K562 (cell line): ENCODE measurements at regions not wholly inside any gene's neighbourhood (a gene's known extent, or its start where the extent isn't known, plus 50 kb on each side); places are given as distances from the start of the nearest gene placed in this dataset.
A peak's percentile ranks its signal among the peaks of the same experiment; 100 is the strongest.

Experiments used
- BCOR ChIP-seq: fragments of 450-650 bp; IDR thresholded peaks from 2 replicates; pipeline ENCODE4 v1.6.1; 2016
- HMG20B ChIP-seq: fragments of 250-450 bp; sonication (Bioruptor Pico); IDR thresholded peaks from 2 replicates; pipeline ENCODE4 v1.5.0; 2021; ENCODE audit warnings: mild to moderate bottlenecking
- HMGN3 ChIP-seq: IDR thresholded peaks from 2 replicates; pipeline ENCODE4 v1.6.1; 2011; ENCODE audit warnings: borderline replicate concordance, low read depth, mild to moderate bottlenecking, mixed read lengths, low read length; ENCODE audit not compliant: insufficient read length; ENCODE audit errors: extremely low read depth
- POLR2A ChIP-seq: fragments of 450-650 bp; conservative IDR thresholded peaks from 2 replicates; pipeline ENCODE4 v1.6.1; 2016
- SAP30 ChIP-seq: fragments of 200-600 bp; sonication (generic); IDR thresholded peaks from 2 replicates; pipeline ENCODE4 v1.6.1; 2012; ENCODE audit warnings: borderline replicate concordance, low read depth, mild to moderate bottlenecking, moderate library complexity, low read length, control low read depth, inconsistent platforms; ENCODE audit not compliant: insufficient read depth, poor library complexity, severe bottlenecking
- SIRT6 ChIP-seq: IDR thresholded peaks from one replicate; pipeline ENCODE4 v1.6.1; 2012; ENCODE audit warnings: low read depth, mild to moderate bottlenecking, control low read depth, inconsistent platforms, low read length, moderate library complexity
- SOX6 ChIP-seq: fragments of 450-650 bp; IDR thresholded peaks from 2 replicates; pipeline ENCODE4 v1.6.1; 2014; ENCODE audit warnings: mild to moderate bottlenecking
- SRSF1 ChIP-seq: fragments of 200-400 bp; formaldehyde crosslinking; IDR thresholded peaks from 2 replicates; pipeline ENCODE4 v1.6.1; 2017; ENCODE audit warnings: mild to moderate bottlenecking, low read depth, low read length, moderate library complexity
- TAF9B ChIP-seq: fragments of 450-650 bp; IDR thresholded peaks from 2 replicates; pipeline ENCODE4 v1.6.1; 2018; ENCODE audit warnings: mild to moderate bottlenecking; ENCODE audit not compliant: partially characterized antibody
- XRCC4 ChIP-seq: IDR thresholded peaks from one replicate; pipeline ENCODE4 v1.6.1; 2011; ENCODE audit not compliant: insufficient read depth, insufficient read length; ENCODE audit errors: extremely low read depth
- TF ChIP-seq, protein P1 (sequence below): IDR thresholded peaks from 2 replicates; pipeline ENCODE4 v1.6.1; 2011; ENCODE audit not compliant: insufficient read length; ENCODE audit errors: extremely low read depth
- TF ChIP-seq, protein P2 (sequence below): fragments of 450-650 bp; IDR thresholded peaks from 2 replicates; pipeline ENCODE4 v1.6.1; 2018; ENCODE audit not compliant: partially characterized antibody
- TF ChIP-seq, protein P3 (sequence below), 2 experiments: fragments of 450-650 bp in 1 of 2; sonication (generic) in 1 of 2; formaldehyde crosslinking in 1 of 2; IDR thresholded peaks; 2 replicates each; pipeline versions ENCODE4 v1.7.1 to v1.9.0; 2016 to 2022; ENCODE audit warnings: inconsistent platforms in 1 of 2, mild to moderate bottlenecking in 1 of 2, missing genetic modification reagents in 1 of 2
- TF ChIP-seq, protein P4 (sequence below): fragments of 250-450 bp; sonication (Bioruptor Pico); IDR thresholded peaks from 2 replicates; pipeline ENCODE4 v1.8.0; 2022; ENCODE audit warnings: moderate library complexity, mild to moderate bottlenecking, inconsistent platforms

DNA sequence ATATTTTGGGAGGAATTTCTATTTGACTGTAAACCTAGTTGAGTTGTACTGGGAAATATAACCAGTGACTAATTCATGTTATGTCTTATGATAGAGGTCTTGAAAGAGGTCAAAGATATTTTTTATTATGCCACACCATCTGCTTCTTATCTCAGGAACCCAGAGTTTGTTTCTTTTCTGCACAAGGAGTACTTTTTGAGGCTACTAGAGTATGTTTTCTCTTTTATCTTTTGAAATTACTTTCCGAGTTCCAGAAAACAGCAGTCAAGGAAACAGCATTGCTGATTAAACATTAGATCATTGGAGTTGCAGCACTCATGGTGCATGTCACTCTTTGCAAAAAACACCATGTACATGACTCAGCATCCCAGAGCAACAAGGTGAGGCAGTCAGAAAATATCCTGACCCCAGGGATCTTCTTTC is 645.8 kb upstream of the NR2F2 start (continued):
- TF ChIP-seq SIRT6 (no peak), POLR2A (no peak), XRCC4 (no peak), HMGN3 (peak; percentile 38), SRSF1 (no peak), BCOR (no peak), SOX6 (peak; percentile 85), SAP30 (no peak), HMG20B (CRISPR knock-in tag) (no peak), TAF9B (peak; percentile 50)
- TF ChIP-seq, protein P1, sequence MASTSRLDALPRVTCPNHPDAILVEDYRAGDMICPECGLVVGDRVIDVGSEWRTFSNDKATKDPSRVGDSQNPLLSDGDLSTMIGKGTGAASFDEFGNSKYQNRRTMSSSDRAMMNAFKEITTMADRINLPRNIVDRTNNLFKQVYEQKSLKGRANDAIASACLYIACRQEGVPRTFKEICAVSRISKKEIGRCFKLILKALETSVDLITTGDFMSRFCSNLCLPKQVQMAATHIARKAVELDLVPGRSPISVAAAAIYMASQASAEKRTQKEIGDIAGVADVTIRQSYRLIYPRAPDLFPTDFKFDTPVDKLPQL, result no peak
- TF ChIP-seq, protein P2, sequence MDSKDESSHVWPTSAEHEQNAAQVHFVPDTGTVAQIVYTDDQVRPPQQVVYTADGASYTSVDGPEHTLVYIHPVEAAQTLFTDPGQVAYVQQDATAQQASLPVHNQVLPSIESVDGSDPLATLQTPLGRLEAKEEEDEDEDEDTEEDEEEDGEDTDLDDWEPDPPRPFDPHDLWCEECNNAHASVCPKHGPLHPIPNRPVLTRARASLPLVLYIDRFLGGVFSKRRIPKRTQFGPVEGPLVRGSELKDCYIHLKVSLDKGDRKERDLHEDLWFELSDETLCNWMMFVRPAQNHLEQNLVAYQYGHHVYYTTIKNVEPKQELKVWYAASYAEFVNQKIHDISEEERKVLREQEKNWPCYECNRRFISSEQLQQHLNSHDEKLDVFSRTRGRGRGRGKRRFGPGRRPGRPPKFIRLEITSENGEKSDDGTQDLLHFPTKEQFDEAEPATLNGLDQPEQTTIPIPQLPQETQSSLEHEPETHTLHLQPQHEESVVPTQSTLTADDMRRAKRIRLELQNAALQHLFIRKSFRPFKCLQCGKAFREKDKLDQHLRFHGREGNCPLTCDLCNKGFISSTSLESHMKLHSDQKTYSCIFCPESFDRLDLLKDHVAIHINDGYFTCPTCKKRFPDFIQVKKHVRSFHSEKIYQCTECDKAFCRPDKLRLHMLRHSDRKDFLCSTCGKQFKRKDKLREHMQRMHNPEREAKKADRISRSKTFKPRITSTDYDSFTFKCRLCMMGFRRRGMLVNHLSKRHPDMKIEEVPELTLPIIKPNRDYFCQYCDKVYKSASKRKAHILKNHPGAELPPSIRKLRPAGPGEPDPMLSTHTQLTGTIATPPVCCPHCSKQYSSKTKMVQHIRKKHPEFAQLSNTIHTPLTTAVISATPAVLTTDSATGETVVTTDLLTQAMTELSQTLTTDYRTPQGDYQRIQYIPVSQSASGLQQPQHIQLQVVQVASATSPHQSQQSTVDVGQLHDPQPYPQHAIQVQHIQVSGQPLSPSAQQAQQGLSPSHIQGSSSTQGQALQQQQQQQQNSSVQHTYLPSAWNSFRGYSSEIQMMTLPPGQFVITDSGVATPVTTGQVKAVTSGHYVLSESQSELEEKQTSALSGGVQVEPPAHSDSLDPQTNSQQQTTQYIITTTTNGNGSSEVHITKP, result no peak
- TF ChIP-seq, protein P3, sequence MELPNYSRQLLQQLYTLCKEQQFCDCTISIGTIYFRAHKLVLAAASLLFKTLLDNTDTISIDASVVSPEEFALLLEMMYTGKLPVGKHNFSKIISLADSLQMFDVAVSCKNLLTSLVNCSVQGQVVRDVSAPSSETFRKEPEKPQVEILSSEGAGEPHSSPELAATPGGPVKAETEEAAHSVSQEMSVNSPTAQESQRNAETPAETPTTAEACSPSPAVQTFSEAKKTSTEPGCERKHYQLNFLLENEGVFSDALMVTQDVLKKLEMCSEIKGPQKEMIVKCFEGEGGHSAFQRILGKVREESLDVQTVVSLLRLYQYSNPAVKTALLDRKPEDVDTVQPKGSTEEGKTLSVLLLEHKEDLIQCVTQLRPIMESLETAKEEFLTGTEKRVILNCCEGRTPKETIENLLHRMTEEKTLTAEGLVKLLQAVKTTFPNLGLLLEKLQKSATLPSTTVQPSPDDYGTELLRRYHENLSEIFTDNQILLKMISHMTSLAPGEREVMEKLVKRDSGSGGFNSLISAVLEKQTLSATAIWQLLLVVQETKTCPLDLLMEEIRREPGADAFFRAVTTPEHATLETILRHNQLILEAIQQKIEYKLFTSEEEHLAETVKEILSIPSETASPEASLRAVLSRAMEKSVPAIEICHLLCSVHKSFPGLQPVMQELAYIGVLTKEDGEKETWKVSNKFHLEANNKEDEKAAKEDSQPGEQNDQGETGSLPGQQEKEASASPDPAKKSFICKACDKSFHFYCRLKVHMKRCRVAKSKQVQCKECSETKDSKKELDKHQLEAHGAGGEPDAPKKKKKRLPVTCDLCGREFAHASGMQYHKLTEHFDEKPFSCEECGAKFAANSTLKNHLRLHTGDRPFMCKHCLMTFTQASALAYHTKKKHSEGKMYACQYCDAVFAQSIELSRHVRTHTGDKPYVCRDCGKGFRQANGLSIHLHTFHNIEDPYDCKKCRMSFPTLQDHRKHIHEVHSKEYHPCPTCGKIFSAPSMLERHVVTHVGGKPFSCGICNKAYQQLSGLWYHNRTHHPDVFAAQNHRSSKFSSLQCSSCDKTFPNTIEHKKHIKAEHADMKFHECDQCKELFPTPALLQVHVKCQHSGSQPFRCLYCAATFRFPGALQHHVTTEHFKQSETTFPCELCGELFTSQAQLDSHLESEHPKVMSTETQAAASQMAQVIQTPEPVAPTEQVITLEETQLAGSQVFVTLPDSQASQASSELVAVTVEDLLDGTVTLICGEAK (IDR thresholded peaks at IDR 0.05), result no peak
- TF ChIP-seq, protein P3 (CRISPR knock-in tag; IDR thresholded peaks at IDR 0.05), result no peak
- TF ChIP-seq, protein P4, sequence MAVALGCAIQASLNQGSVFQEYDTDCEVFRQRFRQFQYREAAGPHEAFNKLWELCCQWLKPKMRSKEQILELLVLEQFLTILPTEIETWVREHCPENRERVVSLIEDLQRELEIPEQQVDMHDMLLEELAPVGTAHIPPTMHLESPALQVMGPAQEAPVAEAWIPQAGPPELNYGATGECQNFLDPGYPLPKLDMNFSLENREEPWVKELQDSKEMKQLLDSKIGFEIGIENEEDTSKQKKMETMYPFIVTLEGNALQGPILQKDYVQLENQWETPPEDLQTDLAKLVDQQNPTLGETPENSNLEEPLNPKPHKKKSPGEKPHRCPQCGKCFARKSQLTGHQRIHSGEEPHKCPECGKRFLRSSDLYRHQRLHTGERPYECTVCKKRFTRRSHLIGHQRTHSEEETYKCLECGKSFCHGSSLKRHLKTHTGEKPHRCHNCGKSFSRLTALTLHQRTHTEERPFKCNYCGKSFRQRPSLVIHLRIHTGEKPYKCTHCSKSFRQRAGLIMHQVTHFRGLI (CRISPR knock-in tag), result no peak
